Activated CD8-positive, alpha-beta memory T cell treated with anti-CD3 and anti-CD28 coated beads, Interleukin-2, amount 10 ng/mL, durations not matched to agents 7 days and 5 days (primary cell): ENCODE measurements at regions not wholly inside any gene's neighbourhood (a gene's known extent, or its start where the extent isn't known, plus 50 kb on each side); places are given as distances from the start of the nearest gene placed in this dataset.

ENCODE experiments used
- ATAC-seq: fragments of 150-1000 bp; cut with Tn5 transposase; one replicate; pipeline ENCODE4 v1.10.0; 2021; ENCODE audit warnings: moderate library complexity
- CTCF ChIA-PET: fragments of 350-600 bp; sonication (Branson Sonifier 250); formaldehyde crosslinking; loops from one replicate; lab custom pipeline; 2021; ENCODE audit warnings: antibody characterized with exemption; lab: Charles Lee
- DNase-seq: peaks from one replicate; pipeline ENCODE4 v3.0.0-alpha.2; 2020
- H3K27ac Mint-ChIP-seq: one replicate; pipeline ENCODE4 v1.8.0; 2021; ENCODE audit warnings: mild to moderate bottlenecking, mixed read lengths
- H3K27me3 Mint-ChIP-seq: one replicate; pipeline ENCODE4 v1.8.0; 2021; ENCODE audit warnings: mixed read lengths
- H3K36me3 Mint-ChIP-seq: one replicate; pipeline ENCODE4 v1.8.0; 2021; ENCODE audit warnings: mild to moderate bottlenecking, mixed read lengths
- H3K4me1 Mint-ChIP-seq: one replicate; pipeline ENCODE4 v1.8.0; 2021; ENCODE audit warnings: mixed read lengths
- H3K4me3 Mint-ChIP-seq: one replicate; pipeline ENCODE4 v1.8.0; 2021; ENCODE audit warnings: mild to moderate bottlenecking, moderate library complexity, mixed read lengths
- H3K9me3 Mint-ChIP-seq: one replicate; pipeline ENCODE4 v1.8.0; 2022; ENCODE audit warnings: low read depth, mixed read lengths

- Mint-ChIP-seq H3K4me1 (no peaks in the 10 kb centered on the region), H3K4me3 (no peak overlapping the region), H3K27ac (no peak overlapping the region), H3K36me3 (no peaks in the 10 kb centered on the region), H3K9me3 (no peaks in the 10 kb centered on the region), H3K27me3 (no peaks in the 10 kb centered on the region)
- DNase-seq (no peak), ATAC-seq (no peak)
- CTCF ChIA-PET = no interaction called here
Measured at GRCh38 chr18:44107187-44107586, 573.5 kb upstream of the SETBP1 start.

GRCh38 chr18:44111337-44111736, 569.4 kb upstream of the SETBP1 start:
- no peak for DNase-seq
- ATAC-seq = no peak
- Mint-ChIP-seq H3K27ac (no peak overlapping the region), H3K27me3 (no peaks in the 10 kb centered on the region), H3K36me3 (no peaks in the 10 kb centered on the region), H3K9me3 (no peaks in the 10 kb centered on the region), H3K4me1 (no peaks in the 10 kb centered on the region), H3K4me3 (no peak overlapping the region)
- CTCF ChIA-PET = no interaction called here

DNA sequence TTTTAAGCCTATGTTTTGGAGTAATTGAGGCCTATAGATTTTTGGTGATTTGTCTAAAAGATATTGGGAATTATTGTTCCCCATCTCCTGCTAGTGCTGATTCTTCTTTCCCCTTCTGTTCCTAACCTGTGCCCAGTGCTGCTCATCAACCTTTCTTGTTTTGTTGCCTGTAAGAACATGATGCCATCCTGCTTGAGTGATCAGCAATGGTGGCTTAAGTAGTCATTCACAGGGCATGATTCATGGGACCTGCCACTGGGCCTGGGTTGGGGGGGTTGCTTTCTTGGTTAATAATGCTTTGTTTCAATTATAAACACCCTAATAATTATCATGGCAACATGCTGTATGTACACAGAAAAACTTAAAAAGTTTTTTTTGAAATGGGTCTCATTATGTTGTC, 562.9 kb upstream of the SETBP1 start:
- no peak overlapping the region for H3K4me3 Mint-ChIP-seq
- no peaks in the 10 kb centered on the region for H3K4me1 Mint-ChIP-seq
- H3K9me3 Mint-ChIP-seq = no peaks in the 10 kb centered on the region
- CTCF ChIA-PET = no interaction called here
- no peak overlapping the region for H3K27ac Mint-ChIP-seq
- DNase-seq = no peak
- no peak for ATAC-seq
- no peaks in the 10 kb centered on the region for H3K27me3 Mint-ChIP-seq
- H3K36me3 Mint-ChIP-seq = no peaks in the 10 kb centered on the region

DNA sequence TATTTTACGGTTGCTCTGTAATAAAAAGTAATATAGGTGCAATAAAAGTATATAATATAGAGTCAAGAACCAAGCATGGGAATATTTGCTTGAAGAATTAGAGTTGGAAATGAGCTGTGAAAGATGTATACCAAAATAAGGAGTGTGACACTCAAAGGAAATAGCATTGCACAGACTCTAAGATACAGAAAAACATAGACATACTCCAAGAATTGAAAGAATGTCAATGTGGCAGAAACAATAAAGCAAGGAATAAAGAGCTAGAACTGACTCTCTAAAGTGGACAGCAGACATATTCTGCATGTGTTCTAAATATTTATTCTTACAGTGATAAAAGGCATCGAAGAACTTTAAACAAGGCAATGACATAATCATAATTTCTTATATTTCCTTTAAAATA, 561.1 kb upstream of the SETBP1 start:
- Mint-ChIP-seq H3K27me3 (no peaks in the 10 kb centered on the region), H3K4me3 (no peak overlapping the region), H3K27ac (no peak overlapping the region), H3K4me1 (no peaks in the 10 kb centered on the region), H3K36me3 (no peaks in the 10 kb centered on the region), H3K9me3 (no peaks in the 10 kb centered on the region)
- ATAC-seq = no peak
- DNase-seq = no peak
- CTCF ChIA-PET = no interaction called here

DNA sequence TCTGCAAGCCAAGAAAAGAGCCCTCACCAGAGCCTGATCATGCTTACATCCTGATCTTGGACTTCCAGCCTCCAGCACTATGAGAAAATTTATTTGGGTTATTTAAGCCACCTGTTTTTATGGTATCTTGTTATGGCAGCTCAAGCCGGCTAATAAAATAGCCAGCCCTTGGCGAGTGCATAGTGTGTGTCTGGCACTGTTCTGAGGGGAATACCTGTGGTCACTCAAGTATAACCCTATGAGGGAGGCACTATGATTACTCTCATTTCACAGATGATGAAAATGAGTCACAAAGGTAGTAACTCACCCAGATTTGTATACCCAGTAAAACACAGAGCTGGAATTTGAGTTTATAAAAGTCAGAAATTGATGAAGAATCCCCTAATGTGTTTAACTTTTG, 556.9 kb upstream of the SETBP1 start:
- Mint-ChIP-seq H3K4me3 (no peak overlapping the region), H3K27ac (no peak overlapping the region), H3K27me3 (no peaks in the 10 kb centered on the region), H3K4me1 (no peaks in the 10 kb centered on the region), H3K36me3 (no peaks in the 10 kb centered on the region), H3K9me3 (no peaks in the 10 kb centered on the region)
- DNase-seq (no peak), ATAC-seq (no peak)
- CTCF ChIA-PET = no interaction called here

DNA sequence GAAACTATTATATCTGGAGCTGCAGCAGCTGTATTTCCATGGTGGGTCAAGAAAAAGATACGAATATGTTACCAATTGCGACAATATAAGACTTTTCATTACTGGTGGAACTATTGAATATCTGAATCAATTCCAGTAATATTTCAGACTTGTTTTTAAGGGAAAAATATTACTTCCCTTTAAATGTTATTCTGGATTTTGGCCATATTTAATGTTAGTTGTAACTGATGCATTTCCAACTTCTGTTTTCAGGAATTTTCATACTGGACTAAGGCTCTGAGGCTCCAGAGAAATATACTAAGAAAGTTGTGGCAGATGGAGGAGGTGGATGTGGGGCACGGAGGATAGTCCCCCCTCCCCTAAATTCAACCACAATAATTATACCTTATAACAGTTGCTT, 555.2 kb upstream of the SETBP1 start:
- CTCF ChIA-PET = no interaction called here
- no peak overlapping the region for H3K27ac Mint-ChIP-seq
- no peaks in the 10 kb centered on the region for H3K36me3 Mint-ChIP-seq
- no peak for DNase-seq
- H3K4me1 Mint-ChIP-seq = no peaks in the 10 kb centered on the region
- no peaks in the 10 kb centered on the region for H3K9me3 Mint-ChIP-seq
- no peak overlapping the region for H3K4me3 Mint-ChIP-seq
- no peak for ATAC-seq
- H3K27me3 Mint-ChIP-seq = no peaks in the 10 kb centered on the region

GRCh38 chr18:44126598-44126997, 554.1 kb upstream of the SETBP1 start:
- ATAC-seq = no peak
- Mint-ChIP-seq H3K4me1 (no peaks in the 10 kb centered on the region), H3K27me3 (peaks cover under 1% of the 10 kb centered on the region), H3K9me3 (no peaks in the 10 kb centered on the region), H3K4me3 (no peak overlapping the region), H3K27ac (no peak overlapping the region), H3K36me3 (no peaks in the 10 kb centered on the region)
- DNase-seq = no peak
- CTCF ChIA-PET = no interaction called here

DNA sequence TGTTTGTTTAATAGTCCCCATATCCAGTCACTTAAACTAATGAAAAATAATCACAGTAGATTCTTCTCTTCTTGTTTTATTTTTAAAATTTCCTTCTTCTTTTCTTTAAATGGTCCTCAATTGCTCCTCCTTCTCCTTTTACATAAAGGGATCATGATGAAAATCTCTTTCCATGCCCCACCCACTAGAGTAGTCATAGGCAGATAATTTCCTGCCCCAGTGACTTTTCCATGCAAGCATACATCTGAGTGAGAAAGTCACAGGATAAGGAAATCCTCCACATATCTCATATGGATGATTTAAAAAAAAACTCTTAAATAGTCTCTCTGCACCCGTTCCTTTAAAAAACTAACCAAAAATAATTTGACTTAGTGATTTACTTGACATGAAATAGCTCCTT, 552.3 kb upstream of the SETBP1 start:
- no peak for ATAC-seq
- H3K4me1 Mint-ChIP-seq = no peaks in the 10 kb centered on the region
- CTCF ChIA-PET = interaction anchor here (0.8 kb wide), 1 partner anchor 1257 kb away, joined by 3 read pairs; no protein-coding TSS in a partner anchor

GRCh38 chr18:44130376-44130942, 550.2 kb upstream of the SETBP1 start:
- Mint-ChIP-seq H3K27me3 (peaks cover 2% of the 10 kb centered on the region), H3K36me3 (no peaks in the 10 kb centered on the region), H3K27ac (no peak overlapping the region), H3K9me3 (no peaks in the 10 kb centered on the region), H3K4me1 (no peaks in the 10 kb centered on the region), H3K4me3 (no peak overlapping the region)
- no peak for DNase-seq
- CTCF ChIA-PET = interaction anchor here (0.9 to 1.3 kb wide), 3 partner anchors 10 to 1082 kb away, joined by 3 to 5 read pairs (median 3); no protein-coding TSS in a partner anchor
- peak; percentile 49 for ATAC-seq

More for the DNA sequence above, 552.3 kb upstream of the SETBP1 start:
- no peaks in the 10 kb centered on the region for H3K36me3 Mint-ChIP-seq
- no peak overlapping the region for H3K27ac Mint-ChIP-seq
- H3K9me3 Mint-ChIP-seq = no peaks in the 10 kb centered on the region
- no peak for DNase-seq
- H3K27me3 Mint-ChIP-seq = peaks cover 2% of the 10 kb centered on the region
- no peak overlapping the region for H3K4me3 Mint-ChIP-seq

DNA sequence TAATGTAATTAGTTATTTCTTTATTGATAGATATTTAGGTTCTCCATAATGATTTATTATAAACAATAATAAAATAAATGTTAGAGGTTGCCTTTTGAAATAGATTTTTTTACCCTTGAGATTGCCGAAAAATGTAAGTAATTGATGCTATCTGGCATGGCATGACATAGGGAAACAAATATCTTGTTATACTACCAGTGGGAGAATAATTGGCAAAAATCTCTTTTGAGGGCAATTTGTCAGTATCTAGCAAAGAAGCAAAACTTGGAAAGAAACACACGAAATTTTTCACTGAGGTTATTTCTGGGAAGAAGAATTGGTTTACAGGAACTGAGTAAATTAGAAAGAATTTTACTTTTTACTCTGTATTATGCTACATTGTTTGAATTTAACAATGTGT, 547.2 kb upstream of the SETBP1 start:
- Mint-ChIP-seq H3K9me3 (no peaks in the 10 kb centered on the region), H3K4me3 (no peak overlapping the region), H3K4me1 (no peaks in the 10 kb centered on the region), H3K36me3 (no peaks in the 10 kb centered on the region), H3K27me3 (peaks cover 2% of the 10 kb centered on the region), H3K27ac (no peak overlapping the region)
- DNase-seq (no peak), ATAC-seq (no peak)
- CTCF ChIA-PET = no interaction called here

GRCh38 chr18:44134447-44134846, 546.2 kb upstream of the SETBP1 start:
- Mint-ChIP-seq H3K9me3 (no peaks in the 10 kb centered on the region), H3K4me1 (no peaks in the 10 kb centered on the region), H3K36me3 (no peaks in the 10 kb centered on the region), H3K27ac (no peak overlapping the region), H3K4me3 (no peak overlapping the region), H3K27me3 (peaks cover 2% of the 10 kb centered on the region)
- DNase-seq = no peak
- CTCF ChIA-PET = no interaction called here
- no peak for ATAC-seq

DNA sequence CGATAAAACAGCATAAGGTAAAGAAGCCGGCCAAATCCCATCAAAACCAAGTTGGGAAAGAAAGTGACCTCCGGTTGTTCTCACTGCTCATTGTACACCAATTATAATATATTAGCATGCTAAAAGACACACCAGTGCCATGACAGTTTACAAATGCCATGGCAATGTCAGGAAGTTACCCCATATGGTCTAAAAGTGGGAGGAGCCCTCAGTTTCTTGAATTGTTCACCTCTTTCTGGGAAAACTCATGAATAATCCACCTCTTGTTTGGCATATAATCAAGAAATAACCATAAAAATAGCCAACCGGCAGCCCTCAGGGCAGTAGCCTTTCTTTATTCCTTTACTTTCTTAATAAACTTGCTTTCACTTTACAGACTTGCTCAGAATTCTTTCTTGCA, 544.9 kb upstream of the SETBP1 start:
- Mint-ChIP-seq H3K27ac (no peak overlapping the region), H3K36me3 (no peaks in the 10 kb centered on the region), H3K4me3 (no peak overlapping the region), H3K4me1 (no peaks in the 10 kb centered on the region), H3K9me3 (no peaks in the 10 kb centered on the region), H3K27me3 (peaks cover 2% of the 10 kb centered on the region)
- ATAC-seq (no peak), DNase-seq (no peak)
- CTCF ChIA-PET = no interaction called here

DNA sequence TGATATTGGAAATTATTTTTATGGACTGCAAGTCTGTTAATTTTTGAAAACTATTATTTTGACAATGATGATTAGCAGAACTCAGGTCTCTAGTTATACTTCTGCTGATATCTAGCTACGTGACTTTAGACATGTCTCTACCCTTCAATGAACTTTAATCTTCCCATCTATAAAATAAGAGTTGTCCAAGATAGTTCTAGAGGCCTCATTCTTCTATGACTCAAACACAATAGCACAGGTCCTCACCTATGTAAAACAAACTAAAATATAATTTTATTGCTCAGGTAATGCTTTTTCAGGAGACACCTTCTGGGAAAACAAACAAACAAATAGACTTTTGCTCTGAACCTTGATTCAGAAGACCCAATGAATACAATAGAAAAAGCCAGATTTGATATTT, 544.4 kb upstream of the SETBP1 start:
- Mint-ChIP-seq H3K4me1 (no peaks in the 10 kb centered on the region), H3K27me3 (peaks cover 2% of the 10 kb centered on the region), H3K27ac (no peak overlapping the region), H3K4me3 (no peak overlapping the region), H3K9me3 (no peaks in the 10 kb centered on the region), H3K36me3 (no peaks in the 10 kb centered on the region)
- CTCF ChIA-PET = no interaction called here
- ATAC-seq (no peak), DNase-seq (no peak)

DNA sequence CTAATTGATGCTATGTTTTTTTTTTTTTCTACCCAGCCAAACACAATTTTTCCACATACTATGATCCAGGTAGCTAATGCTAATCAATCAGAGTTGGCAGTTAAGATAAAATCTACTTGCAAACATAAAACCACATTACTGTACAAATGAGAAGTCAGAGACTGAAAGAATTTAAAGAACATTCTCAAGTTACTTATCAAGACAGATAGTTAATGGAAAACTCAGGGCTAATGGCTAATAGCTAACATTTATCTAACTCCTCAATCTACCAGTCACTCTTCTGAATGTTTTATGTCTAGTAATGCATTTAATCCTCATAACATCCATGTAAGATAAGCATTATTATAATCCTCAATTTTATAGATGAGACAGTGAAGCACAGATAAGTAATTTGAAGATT, 537.6 kb upstream of the SETBP1 start:
- DNase-seq = no peak
- CTCF ChIA-PET = no interaction called here
- no peak for ATAC-seq
- Mint-ChIP-seq H3K27ac (no peak overlapping the region), H3K4me3 (no peak overlapping the region), H3K4me1 (no peaks in the 10 kb centered on the region), H3K36me3 (no peaks in the 10 kb centered on the region), H3K9me3 (no peaks in the 10 kb centered on the region), H3K27me3 (no peaks in the 10 kb centered on the region)

DNA sequence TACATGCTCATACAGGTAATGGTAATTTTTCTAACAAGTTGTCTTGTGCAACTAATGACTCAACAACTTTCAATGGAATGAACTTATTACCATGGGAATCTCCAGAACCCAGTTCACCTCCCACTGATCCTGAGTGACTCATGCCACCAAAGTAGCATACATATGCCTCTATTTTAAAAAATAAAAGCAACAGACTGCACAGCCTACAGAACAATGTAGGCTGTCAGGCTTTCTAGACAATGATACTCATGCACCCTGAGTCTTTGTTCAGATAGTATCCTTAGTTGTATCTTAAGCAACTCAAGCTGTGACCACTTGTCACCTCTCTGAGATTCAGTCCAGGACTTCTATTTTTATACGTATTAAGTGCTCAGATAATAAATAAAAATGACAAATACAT, 531.0 kb upstream of the SETBP1 start:
- Mint-ChIP-seq H3K9me3 (no peaks in the 10 kb centered on the region), H3K4me1 (no peaks in the 10 kb centered on the region), H3K27me3 (no peaks in the 10 kb centered on the region), H3K4me3 (no peak overlapping the region), H3K36me3 (no peaks in the 10 kb centered on the region), H3K27ac (no peak overlapping the region)
- ATAC-seq (no peak), DNase-seq (no peak)
- CTCF ChIA-PET = no interaction called here
